Endothelial cell (in vitro differentiated cells): ENCODE measurements at regions not wholly inside any gene's neighbourhood (a gene's known extent, or its start where the extent isn't known, plus 50 kb on each side); places are given as distances from the start of the nearest gene placed in this dataset.

ENCODE experiments used
- DNase-seq: peaks from one replicate; pipeline ENCODE4 v3.0.0; 2021; ENCODE audit warnings: low spot score
- H3K27ac Mint-ChIP-seq: one replicate; pipeline ENCODE4 v1.8.0; 2021; ENCODE audit warnings: mixed read lengths, inconsistent platforms; ENCODE audit not compliant: unreplicated experiment
- H3K27me3 Mint-ChIP-seq: one replicate; pipeline ENCODE4 v1.8.0; 2021; ENCODE audit warnings: mild to moderate bottlenecking, moderate library complexity, mixed read lengths, inconsistent platforms; ENCODE audit not compliant: unreplicated experiment
- H3K36me3 Mint-ChIP-seq: one replicate; pipeline ENCODE4 v1.8.0; 2021; ENCODE audit warnings: mild to moderate bottlenecking, low read depth, mixed read lengths, inconsistent platforms; ENCODE audit not compliant: unreplicated experiment
- H3K4me1 Mint-ChIP-seq: one replicate; pipeline ENCODE4 v1.8.0; 2021; ENCODE audit warnings: mild to moderate bottlenecking, mixed read lengths, inconsistent platforms; ENCODE audit not compliant: unreplicated experiment
- H3K4me3 Mint-ChIP-seq: one replicate; pipeline ENCODE4 v1.8.0; 2021; ENCODE audit warnings: mild to moderate bottlenecking, mixed read lengths, inconsistent platforms; ENCODE audit not compliant: unreplicated experiment
- H3K9me3 Mint-ChIP-seq: one replicate; pipeline ENCODE4 v1.8.0; 2021; ENCODE audit warnings: mixed read lengths, inconsistent platforms; ENCODE audit not compliant: unreplicated experiment
- TF ChIP-seq, protein P1 (sequence below): fragments of 200-600 bp; sonication (generic); IDR thresholded peaks from one replicate; pipeline ENCODE4 v1.5.0; 2021; ENCODE audit warnings: antibody characterized with exemption; ENCODE audit not compliant: unreplicated experiment

DNA sequence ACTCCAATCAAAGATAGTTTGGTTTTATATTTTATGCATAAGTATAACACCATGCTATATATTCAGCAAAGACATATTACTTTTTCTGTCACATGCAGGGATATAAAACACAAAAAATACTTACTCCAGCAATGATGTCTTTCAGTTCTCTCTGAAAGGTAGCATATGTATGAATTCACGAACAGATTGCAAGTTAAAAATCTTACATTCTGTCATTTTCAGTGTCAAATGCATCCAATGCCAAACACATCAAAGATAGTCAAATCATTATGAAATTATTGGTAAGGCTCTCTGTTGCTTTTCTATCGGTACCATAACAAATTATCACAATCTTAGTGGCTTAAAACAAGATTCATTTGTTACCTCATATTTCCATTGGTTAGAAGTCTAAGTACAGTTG is 492.0 kb upstream of the KIF2B start:
- no peaks in the 10 kb centered on the region for H3K36me3 Mint-ChIP-seq
- H3K27ac Mint-ChIP-seq = no peak overlapping the region
- H3K4me1 Mint-ChIP-seq = no peaks in the 10 kb centered on the region
- no peak overlapping the region for H3K4me3 Mint-ChIP-seq
- DNase-seq = no peak
- no peaks in the 10 kb centered on the region for H3K9me3 Mint-ChIP-seq
- H3K27me3 Mint-ChIP-seq = no peaks in the 10 kb centered on the region
- TF ChIP-seq, protein P1, sequence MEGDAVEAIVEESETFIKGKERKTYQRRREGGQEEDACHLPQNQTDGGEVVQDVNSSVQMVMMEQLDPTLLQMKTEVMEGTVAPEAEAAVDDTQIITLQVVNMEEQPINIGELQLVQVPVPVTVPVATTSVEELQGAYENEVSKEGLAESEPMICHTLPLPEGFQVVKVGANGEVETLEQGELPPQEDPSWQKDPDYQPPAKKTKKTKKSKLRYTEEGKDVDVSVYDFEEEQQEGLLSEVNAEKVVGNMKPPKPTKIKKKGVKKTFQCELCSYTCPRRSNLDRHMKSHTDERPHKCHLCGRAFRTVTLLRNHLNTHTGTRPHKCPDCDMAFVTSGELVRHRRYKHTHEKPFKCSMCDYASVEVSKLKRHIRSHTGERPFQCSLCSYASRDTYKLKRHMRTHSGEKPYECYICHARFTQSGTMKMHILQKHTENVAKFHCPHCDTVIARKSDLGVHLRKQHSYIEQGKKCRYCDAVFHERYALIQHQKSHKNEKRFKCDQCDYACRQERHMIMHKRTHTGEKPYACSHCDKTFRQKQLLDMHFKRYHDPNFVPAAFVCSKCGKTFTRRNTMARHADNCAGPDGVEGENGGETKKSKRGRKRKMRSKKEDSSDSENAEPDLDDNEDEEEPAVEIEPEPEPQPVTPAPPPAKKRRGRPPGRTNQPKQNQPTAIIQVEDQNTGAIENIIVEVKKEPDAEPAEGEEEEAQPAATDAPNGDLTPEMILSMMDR = no peak

DNA sequence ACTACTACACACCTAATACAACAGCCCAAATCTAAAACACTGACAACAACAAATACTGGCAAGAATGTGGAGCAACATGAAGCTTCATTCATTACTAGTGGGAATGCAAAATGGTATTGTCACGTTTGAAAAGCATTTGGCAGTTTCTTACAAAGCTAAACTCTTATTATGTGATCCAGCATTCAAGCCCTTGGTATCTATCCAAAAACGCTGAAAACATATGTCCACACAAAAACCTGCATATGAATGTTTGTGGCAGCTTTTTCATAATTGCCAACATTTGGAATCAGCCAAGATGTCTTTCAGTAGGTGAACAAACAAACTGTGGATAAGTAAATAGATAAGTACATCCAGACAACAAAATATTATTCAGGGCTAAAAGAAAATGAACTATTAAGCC is 501.1 kb upstream of the KIF2B start:
- H3K27me3 Mint-ChIP-seq = no peaks in the 10 kb centered on the region

DNA sequence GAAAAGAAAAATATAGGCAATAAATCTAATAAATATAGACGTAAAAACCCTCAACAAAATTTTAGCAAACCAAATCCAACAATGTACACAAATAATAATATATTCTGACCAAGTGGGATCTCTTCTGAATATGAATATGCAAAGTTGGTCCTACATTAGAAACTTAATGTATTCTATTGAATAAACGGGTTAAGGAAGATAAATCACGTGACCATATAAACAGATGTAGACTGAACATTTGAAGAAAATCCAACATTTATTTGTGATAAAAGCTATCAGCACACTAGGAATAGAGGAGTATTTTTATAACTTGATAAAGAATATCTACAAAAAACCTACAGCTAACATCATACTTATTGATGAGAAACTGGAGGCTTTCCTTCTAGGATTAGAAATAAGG is 502.8 kb upstream of the KIF2B start:
- TF ChIP-seq, protein P1 = no peak
- Mint-ChIP-seq H3K27me3 (no peaks in the 10 kb centered on the region), H3K9me3 (no peaks in the 10 kb centered on the region), H3K36me3 (no peaks in the 10 kb centered on the region), H3K27ac (no peak overlapping the region), H3K4me1 (no peaks in the 10 kb centered on the region), H3K4me3 (no peak overlapping the region)
- DNase-seq = no peak

More for the DNA sequence above, 501.1 kb upstream of the KIF2B start:
- DNase-seq = no peak
- Mint-ChIP-seq H3K9me3 (no peaks in the 10 kb centered on the region), H3K27ac (no peak overlapping the region), H3K4me1 (no peaks in the 10 kb centered on the region), H3K36me3 (no peaks in the 10 kb centered on the region), H3K4me3 (no peak overlapping the region)
- TF ChIP-seq, protein P1 = no peak

DNA sequence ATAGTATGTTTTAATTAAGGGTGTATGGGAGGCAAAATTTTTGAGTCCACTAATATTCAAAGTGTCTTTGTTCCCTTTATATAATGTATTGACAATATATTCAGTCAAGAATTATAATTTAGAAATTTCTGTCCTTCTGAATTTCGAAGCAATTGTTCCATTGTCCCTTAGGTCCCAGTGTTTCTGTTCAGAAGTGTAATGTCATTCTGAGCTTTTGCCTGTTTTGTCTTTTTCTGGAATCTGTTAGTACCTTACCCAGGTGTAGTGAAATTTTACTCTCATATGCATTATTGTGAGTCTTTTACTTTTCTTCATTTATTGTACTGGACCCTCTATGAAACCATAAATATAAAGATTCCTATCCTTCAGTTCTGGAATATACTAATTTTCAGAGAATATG is 505.7 kb upstream of the KIF2B start:
- H3K4me1 Mint-ChIP-seq = no peaks in the 10 kb centered on the region
- no peak for DNase-seq
- H3K36me3 Mint-ChIP-seq = no peaks in the 10 kb centered on the region
- H3K27ac Mint-ChIP-seq = no peak overlapping the region
- H3K27me3 Mint-ChIP-seq = no peaks in the 10 kb centered on the region
- H3K9me3 Mint-ChIP-seq = no peaks in the 10 kb centered on the region
- H3K4me3 Mint-ChIP-seq = no peak overlapping the region
- TF ChIP-seq, protein P1 = no peak

DNA sequence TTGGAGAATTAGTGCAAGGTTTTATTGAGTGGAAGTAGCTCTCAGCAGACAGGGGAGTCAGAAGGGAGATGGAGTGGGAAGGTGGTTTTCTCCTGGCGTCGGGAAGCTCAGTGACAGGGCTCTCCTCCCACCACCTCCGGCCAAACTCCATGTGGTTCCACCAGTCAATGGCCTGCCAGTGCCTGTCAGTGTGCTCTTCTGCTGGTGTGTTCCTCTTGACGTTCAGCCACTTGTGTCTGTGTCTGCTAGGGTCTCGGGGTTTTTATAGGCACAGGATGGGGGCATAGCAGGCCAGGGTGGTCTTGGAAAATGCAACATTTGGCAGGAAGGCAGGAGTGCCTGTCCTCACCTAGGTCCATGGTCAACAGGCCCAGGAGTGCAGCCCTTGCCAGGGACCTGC is 506.7 kb upstream of the KIF2B start:
- Mint-ChIP-seq H3K27ac (no peak overlapping the region), H3K9me3 (no peaks in the 10 kb centered on the region), H3K4me1 (no peaks in the 10 kb centered on the region), H3K27me3 (no peaks in the 10 kb centered on the region), H3K36me3 (no peaks in the 10 kb centered on the region), H3K4me3 (no peak overlapping the region)
- DNase-seq = no peak
- TF ChIP-seq, protein P1 = no peak
